ENCODE measurements at regions not wholly inside any gene's neighbourhood (a gene's known extent, or its start where the extent isn't known, plus 50 kb on each side); places are given as distances from the start of the nearest gene placed in this dataset.

DNA sequence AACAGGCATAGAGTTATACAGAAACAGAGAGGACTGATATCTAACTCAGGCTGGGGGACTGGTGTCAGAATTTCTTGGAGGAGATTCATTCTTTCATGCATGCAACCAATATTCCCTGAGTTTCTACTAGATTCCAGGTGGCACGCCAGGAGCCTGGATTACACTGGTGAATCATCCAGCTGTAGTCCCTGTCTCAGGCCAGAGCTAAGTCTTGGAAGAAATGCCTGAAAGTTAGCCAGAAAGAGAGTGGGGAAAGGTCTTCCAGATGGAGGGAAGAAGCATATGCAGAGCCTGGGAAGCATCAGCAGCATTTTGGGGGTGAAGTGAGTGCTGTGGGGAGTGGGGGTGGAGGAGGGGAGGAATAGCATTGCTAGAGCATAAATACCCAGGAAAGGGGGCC, 239.1 kb downstream of the OMA1 start:
- DNase-seq = no peak

DNA sequence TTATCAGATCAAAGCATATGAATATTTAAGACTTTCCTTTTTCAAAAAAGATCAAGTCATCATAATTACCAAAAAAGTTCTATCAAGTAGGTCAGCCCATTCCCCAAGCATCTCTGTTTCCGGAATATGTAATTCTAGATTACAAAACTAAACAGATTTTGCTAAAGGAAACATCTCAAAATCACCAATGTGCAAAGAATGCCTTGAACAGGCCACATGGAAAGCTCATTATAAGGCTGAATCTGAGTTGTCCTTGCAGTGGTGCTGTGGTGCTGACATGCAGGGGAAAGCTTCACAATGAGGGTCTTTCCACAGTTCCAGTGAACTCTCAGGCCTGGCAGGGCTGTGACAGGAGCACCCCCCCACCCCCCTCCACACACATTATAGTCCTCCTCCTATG, 240.9 kb downstream of the OMA1 start:
- no peak for DNase-seq

DNA sequence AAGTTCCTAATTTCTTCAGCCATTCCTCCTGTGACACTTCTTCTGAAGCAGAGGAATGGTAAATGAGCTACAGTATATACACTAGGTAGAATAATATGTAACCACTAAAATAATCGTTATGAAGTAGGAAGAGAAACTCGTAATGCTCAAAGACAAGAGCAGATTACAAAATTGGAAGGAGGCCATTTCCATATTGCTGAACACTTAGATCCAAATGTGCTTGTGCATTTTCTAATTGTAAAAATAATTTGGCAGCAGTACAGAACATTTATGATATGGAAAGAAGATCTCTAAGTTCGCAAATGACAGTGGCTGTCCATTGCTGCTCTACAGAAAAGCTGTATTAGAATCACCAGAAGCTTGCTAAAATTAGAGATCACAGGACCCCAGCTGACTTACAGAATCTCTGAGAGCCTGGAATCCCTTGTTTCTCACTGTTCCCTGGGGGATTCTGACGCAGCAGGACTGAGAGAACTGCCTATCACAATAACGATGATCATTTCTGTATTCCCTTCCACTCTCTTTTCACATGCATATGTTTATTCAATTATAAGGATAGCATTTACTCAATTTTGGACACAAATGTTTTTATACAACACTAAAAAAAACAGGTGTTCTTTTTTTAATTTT, 242.1 kb downstream of the OMA1 start:
- no peak for DNase-seq

DNA sequence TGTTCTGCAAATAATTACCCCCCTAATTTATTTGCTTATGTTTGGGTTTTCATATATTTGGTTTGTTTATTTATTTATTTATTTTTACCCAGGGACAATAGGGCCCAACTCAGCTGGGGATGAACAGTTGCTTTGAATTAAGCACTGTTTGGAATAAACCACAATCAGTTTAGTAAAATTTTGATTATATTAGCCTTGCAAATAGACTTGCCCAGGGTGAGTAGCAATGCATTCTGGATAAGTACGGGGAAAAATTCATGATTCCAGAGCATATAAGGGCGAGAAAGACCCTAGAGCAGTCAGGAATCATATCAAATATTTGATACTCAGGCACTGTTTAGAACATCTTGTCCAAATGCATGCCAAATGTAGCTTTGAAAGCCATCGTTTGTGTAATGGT, 242.7 kb downstream of the OMA1 start:
- no peak for DNase-seq

DNA sequence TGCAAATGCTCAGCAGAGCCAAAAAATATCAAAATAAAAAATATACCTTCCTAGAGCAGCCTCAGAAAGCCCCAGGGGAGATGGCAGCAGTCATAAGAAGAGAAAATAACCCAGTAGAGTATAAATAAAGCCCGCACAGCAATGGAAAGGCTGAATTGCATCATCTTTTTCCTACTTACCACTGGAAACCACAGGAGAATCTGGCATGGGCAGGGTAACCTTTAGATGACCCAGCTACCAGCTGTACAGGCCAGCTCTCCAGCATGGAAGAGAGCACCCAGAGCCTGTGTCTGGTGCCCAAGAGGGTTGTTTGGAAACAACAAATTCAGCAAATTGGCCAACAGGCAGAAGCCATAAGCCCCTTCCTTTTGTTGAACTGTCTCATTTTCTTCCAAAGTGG, 253.1 kb downstream of the OMA1 start:
- DNase-seq = no peak

DNA sequence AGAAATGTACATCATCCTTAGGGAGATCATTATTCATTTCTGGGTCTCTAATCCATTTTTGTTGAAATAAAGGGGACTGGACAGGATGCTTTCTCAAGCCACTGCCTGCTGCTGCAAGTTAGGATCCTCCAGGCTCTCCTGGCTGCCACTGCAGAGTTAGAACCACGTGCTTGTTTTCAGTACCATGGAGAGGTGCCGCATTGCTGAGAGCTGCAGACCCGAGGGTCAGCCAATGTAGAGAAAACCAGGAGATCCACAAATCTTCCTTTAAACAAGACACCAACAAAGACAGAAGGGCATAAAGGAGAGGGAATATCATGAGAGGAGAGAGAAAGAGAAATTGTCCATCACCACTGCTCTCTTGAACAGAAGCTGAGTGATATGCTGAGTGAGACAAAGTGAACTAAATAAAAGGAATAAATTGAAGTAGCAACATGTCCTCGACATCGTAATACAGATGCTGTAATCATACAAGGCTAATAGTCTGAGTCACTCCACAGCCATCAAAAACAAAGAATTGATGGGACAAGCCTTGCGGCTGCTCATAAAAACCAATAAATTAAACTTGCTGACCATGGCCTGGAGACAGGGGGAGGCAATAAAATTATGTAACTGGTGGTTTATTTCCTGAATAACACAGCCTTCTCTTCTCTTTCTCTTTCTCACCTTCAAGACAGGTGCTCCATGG, 255.7 kb downstream of the OMA1 start:
- DNase-seq = no peak

DNA sequence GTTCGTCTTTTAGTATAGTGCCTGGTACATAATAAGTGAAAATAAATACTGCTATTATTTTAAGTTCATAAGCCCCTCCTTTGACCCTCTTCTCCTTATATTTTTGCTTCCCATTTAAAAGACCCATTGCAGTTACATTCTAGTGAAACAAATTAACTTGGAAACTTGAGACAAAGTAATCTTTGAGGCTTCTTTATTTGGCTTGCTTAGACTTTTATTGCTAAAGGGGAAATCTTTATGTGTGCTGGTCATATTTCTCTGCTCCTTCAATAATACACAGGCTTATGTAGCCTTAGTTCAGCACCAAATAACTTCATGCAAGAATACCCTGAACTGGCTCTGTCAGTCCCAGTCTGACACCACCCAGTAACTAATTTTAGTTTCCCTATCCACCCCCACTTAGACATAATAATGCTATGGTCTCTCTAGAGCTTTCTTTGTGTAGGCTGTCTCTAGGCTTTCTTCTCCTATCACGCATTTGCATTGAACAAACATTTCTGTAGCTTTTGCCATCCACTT, 257.8 kb downstream of the OMA1 start:
- DNase-seq = no peak

DNA sequence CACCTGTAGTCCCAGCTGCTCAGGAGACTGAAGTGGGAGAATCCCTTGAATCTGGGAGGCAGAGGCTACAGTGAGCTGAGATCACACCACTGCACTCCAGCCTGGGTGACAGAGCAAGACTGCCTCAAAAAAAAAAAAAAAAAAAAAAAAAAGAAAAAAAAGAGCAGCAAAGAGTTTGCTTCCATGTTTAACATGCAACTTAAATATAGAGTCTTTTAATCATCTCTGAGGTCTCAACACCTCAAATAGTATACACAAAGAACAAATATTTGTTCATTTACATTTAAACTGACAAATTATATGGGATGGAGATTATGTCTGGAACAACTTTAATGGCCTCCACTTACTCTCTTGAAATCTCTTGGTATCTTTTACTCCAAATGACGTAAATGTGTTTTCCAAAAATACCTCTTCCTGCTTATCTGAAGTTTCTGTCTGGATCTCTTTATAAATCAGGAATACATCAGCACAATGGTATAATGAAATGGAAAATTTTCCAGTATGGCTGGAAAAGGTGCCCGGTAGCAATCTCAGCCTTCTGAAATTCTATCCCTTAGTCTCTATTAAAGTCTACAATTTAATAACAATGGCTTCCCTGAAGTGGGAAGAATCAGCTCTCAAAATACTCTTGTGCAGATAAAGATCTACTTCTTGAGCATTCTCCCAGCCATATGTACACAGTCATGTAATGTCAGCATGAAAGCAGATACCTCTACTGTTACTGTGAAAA, 258.5 kb downstream of the OMA1 start:
- no peak for DNase-seq

DNA sequence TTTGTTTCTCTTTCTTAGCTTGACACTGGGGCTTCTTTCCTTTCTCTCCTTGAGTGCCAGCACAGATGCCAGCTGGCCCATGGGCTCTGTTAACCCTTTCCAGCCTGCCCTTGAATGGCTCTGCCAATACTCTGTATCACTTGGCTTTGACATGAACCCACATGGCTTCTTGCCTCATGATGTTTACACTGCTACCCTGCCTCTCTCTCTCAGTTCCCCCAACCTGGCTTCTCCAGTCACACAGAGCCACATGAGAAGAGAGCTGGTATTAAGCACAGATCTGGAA, 262.4 kb downstream of the OMA1 start:
- no peak for DNase-seq

DNA sequence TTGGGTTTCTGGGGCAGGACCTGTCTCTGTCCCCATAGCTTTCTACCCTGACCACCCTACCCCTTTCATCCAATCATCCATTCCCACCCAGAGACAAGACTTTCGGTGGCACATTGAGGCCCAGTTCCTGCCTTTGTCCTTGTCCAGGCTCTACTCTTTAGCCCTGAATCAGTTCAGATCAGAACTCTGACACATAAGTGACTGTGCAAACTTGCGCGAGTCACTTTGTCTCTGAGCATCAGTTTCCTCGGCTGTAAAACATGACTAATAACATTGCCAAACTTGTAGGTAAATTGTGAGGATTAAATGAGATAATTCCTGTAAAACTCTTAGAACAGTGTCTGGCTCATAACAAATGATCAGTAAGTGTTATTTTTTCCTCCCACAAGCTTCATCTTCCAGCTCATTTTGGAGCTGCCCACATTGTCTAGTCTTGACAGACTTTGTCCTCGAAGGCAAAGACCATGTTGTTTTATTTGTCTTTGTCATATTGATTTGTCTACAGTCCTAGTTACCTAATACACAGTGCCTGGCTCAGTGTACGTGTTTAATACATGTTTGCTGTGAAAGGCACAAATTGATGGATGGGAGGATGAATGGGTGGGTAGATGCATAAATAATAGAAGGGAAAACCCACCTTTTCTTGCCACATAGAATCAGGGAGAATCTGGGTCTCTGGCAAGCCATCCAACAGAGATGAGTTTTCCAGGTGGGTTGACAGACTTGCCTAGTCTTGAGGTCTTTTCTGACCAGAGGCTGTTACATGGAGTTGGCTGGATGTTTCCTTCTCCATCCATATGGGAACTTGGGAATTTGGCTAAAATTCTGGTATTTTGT, 262.9 kb downstream of the OMA1 start:
- no peak for DNase-seq

DNA sequence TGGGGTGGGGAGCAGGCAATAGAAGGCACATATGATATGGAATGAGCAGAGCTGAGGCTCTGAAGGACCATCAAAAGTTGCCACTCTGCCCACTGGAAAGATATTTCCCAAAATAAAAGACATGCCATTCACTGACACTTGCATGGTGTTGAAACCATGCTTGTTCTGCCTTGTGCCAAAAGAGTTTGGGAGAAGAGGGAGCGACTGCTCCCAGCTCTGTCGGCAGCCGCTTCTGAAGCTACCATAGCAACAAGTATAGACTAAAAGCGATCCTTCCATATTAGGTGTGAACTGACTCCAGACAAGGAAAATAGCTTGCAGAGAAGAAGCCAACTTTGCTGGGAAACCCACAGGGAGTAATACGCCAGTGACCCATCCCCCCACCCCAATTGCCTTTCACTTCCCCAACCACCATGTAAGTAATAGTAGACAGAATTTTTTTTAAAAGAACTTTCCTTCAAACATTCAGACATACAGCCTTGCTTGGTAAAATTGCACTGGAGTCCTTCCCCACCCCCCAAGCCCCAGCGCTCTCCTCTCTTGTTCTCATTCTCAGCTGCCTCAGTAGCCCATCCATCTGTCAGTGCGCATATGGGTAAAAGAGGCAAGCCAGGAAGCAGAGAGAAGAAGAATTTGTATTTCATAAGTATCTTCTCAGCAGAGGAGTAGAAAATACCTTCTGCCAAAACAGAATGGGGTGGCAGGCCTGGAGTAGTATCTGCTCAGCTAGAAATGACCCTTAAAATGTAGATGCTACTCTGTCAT, 263.7 kb downstream of the OMA1 start:
- DNase-seq = no peak

DNA sequence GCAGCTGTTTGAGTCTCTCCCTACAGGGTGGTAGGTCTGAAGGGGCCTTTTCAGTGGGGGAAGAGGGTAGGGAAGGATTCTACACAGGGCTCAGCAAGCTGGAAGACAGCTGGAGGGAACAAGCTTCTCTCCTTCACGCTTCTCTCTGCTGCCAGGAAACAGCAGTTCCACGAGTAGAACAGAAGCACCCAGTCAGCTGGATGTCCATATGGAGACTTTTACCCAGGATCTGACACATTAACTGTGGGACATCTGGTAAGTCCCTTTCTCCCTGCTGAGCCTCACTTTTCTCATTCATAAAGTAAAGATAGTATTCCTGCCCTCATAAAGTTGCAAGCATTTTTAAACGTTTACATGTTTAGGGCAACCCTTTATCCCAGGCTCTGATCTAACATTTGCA, 280.3 kb downstream of the OMA1 start:
- DNase-seq = no peak

DNA sequence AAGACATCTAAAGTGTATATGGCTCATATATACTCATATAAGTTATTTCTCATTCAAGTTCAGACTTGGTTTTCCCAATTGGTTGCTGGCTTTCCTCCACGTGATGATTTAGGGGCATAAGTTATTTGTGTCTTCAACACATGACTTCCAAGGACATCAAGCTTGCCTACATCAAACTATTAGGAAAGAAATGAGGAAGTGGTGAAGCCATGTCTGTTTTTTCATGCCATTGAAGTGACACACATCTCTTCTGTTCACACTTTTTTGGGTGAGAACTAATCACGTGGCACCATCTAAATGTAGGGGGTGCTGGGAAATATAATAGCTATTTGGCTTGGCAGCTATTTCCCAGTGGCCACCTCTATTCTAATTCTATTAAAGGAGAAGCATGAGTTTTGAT, 282.1 kb downstream of the OMA1 start:
- DNase-seq = no peak

DNA sequence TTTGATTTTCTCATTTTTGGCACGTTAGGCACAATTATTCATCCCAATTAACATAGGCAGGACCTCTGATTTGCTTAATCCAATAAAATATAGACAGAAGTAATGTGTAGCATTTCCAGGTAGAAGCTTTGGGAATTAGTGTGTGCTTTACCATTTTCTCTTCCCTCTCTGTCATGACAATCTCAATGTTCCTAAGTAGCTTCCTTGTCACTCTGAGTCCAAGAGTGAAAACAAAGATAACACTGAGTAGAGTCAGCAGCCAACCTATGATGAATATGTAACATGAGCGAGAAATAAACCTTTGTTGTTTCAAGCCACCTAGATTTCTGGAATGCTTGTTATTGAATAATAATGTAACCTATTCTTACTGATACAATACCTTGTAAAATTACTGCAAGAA, 283.8 kb downstream of the OMA1 start:
- DNase-seq = no peak

DNA sequence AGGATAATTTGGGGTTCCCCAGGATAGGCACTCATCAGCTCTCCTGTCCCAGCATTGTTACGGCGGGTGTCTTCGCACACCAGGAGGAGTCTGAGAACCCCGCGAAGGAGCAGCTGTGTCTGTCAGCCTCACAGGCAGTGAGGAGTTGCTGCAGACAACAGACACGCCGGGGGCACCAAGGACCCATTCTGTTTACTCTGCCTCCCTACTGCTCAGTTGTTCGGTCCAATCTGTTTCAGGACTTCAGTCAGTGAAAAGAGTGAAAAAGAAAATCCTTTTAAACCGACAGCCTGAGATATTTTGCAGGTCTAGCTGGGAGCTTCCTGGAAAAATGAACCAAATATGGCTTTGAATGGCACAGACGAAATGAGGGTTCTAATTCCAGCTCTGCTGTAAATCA, 288.4 kb downstream of the OMA1 start:
- DNase-seq = no peak

DNA sequence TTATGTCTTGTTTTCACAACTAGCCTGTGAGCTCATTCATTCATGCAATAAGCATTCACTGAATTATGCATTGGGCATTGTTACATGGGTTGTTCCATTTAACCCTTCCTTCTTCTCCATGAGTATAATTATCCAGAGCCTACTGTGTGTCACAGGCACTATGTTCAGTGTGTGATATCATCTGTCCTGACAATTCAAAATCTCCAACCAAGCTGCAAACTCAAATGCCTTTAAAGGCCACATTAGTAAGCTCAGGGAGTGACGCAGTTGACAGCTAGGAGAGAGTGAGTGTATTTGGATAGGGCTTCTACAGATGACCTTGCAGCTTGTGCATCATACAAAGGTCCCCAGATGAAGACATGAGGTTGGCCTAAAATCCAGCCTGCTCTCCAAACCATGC, 289.5 kb downstream of the OMA1 start:
- DNase-seq = no peak

DNA sequence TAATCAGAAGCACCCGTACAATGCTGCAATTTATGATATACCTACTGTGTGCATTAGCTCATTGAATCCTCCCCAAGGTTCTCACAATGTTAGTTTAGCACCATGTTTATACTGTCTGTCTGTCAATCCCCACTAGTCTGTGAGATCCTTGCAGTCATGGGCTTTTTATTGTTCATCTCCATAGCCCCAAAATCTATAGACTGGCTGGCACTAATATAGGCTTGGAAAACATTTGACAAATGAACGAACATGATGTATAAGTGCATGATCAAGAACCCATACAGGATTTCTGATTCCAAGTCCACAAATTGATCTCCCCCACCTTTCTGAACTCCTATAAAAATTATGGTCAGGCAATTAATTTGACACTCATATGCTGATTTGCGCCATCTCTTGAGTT, 290.0 kb downstream of the OMA1 start:
- no peak for DNase-seq

DNA sequence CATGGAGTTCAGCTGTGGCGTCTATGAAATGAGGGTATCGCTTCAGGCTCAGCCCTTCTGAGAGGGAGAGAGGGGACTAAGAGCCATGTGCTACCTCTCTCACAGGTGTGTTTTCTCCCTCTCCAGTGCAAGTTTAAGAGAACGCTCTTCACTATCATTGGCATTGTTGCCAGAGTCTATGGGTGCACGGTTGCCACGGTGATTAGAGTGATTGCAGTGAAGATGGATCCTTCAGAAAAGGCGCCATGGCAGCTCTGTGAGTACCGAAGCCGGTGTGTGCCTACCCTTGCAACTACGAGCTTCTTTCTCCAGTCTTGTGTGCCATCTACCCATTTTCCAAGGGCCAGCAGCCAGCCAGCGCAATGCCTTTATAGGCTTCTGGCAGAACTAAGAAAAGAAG, 290.5 kb downstream of the OMA1 start:
- no peak for DNase-seq

DNA sequence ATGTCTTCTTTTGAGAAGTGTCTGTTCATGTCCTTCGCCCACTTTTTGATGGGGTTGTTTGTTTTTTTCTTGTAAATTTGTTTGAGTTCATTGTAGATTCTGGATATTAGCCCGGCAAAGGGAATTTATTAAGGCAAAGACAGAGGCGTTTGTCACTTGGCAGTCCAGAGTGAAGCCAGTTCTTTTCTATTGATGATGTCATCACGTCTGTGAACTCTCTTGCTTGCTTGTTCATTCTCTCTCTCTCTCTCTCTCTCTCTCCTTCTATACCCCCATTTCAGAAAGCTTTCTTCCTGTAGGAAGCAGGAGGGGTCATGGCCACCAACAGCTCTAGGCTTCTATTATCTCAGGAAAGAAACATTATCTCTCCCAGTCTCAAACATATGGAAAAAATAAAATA, 291.3 kb downstream of the OMA1 start:
- no peak for DNase-seq

DNA sequence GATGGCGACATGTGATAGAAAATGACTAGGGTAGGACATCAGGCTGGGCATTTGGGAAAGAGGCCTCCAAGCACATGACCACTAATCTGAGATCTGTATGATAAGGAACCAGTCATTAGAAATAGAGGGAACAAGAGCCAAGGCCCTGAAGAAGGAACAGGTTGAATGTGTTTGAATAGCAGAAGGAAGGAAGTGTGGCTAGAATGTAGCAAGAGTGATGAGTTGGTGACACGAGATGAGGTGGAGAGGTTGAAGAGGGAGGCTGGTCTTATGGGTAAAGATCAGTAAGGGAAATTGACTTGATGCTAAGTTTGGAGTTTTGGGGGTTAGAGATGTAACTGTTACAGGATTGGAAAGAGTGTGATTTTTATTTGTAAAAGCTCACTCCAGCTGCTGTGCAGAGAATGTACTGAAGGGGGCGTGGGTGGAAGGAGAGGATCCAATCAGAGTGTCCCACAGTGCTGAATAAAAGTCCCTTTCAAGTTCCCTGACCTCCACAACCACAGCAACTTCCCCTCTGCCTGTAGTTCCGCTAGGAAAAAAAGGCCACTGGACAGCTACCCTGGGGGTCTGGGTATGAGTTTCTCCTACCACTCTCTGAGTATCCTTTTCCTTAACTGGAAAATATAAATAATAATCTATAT, 295.0 kb downstream of the OMA1 start:
- DNase-seq = no peak

DNA sequence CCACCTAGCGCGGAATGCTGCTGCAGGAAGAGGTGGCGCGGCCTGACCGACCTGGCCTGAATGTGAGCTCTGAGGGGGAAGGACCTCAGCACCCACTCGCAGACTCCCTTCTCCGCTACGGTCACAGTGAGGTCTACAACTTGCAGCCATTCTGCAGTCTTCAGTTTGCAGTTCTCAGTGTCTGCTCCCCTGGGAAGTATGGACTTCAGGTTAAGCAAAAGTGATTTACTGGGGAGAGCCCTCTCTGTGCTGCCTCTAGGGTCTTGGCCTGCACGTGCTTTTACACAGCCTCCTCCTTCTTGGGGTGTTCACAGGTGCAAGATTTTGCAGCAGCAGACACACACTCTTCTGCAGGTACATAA, 296.0 kb downstream of the OMA1 start:
- no peak for DNase-seq
